Kidney epithelial cell (primary cell): ENCODE measurements at regions not wholly inside any gene's neighbourhood (a gene's known extent, or its start where the extent isn't known, plus 50 kb on each side); places are given as distances from the start of the nearest gene placed in this dataset.

ENCODE experiments used
- DNase-seq: peaks from one replicate; pipeline ENCODE4 v3.0.0-alpha.2; 2010; ENCODE audit warnings: low read depth
- H3K27me3 ChIP-seq: 2 replicates; pipeline ENCODE4 v1.6.0; 2011; ENCODE audit warnings: low read length; ENCODE audit not compliant: control insufficient read depth, insufficient read depth
- H3K36me3 ChIP-seq: 2 replicates; pipeline ENCODE4 v1.5.1; 2011; ENCODE audit warnings: low read length; ENCODE audit not compliant: control insufficient read depth, insufficient read depth
- H3K4me3 ChIP-seq: 2 replicates; pipeline ENCODE4 v1.5.1; 2011; ENCODE audit warnings: low read depth, mild to moderate bottlenecking, control low read depth, low read length
- TF ChIP-seq, protein P1 (sequence below): IDR thresholded peaks from 2 replicates; pipeline ENCODE4 v1.5.1; 2011; ENCODE audit warnings: mild to moderate bottlenecking, moderate library complexity, low read length, control low read depth, inconsistent platforms; ENCODE audit not compliant: insufficient read depth, poor library complexity, severe bottlenecking

DNA sequence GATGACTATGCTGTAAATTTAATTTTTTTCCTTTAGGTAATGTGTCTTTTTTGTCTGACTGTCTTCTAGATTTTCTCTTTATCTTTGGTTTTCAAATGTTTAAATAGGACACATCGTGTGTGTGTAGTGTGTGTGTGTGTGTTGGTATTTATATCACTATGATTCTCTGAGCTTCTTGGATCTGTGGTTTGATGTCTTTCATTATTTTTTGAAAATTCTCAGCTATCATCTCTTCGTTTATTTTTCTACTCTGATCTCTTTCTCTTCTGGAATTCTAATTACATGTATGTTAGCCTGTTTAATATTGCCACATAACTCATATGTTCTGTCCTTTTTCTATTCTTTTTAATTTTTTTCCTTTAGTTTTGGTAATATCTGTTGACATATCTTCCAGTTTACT, 73.5 kb upstream of the OR10AD1 start:
- TF ChIP-seq, protein P1, sequence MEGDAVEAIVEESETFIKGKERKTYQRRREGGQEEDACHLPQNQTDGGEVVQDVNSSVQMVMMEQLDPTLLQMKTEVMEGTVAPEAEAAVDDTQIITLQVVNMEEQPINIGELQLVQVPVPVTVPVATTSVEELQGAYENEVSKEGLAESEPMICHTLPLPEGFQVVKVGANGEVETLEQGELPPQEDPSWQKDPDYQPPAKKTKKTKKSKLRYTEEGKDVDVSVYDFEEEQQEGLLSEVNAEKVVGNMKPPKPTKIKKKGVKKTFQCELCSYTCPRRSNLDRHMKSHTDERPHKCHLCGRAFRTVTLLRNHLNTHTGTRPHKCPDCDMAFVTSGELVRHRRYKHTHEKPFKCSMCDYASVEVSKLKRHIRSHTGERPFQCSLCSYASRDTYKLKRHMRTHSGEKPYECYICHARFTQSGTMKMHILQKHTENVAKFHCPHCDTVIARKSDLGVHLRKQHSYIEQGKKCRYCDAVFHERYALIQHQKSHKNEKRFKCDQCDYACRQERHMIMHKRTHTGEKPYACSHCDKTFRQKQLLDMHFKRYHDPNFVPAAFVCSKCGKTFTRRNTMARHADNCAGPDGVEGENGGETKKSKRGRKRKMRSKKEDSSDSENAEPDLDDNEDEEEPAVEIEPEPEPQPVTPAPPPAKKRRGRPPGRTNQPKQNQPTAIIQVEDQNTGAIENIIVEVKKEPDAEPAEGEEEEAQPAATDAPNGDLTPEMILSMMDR, result no peak
- Histone ChIP-seq H3K36me3 (no peaks in the 10 kb centered on the region), H3K4me3 (no peak overlapping the region), H3K27me3 (no peaks in the 10 kb centered on the region)
- DNase-seq, result no peak

DNA sequence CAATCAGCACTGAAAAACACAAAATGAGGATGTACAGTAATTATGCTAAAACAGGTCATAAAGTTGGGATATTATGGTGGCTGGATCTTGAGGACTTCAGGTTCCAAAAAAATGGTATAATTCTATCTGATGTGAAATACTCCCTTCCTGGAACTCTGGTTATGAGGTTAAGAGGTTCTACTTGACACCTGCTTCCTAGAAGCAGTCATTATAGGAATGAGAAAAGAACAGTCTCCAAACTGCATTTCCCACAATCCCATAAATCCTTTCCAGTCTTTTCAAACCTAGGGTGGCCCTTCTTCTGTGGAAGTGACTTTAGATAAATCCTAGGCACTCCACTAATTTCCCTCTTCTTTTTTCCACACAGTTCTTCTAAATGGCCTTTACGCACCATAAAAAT, 63.7 kb upstream of the OR10AD1 start:
- DNase-seq, result no peak
- no peak overlapping the region for H3K4me3 ChIP-seq
- no peaks in the 10 kb centered on the region for H3K36me3 ChIP-seq
- TF ChIP-seq, protein P1, result no peak
- no peaks in the 10 kb centered on the region for H3K27me3 ChIP-seq

DNA sequence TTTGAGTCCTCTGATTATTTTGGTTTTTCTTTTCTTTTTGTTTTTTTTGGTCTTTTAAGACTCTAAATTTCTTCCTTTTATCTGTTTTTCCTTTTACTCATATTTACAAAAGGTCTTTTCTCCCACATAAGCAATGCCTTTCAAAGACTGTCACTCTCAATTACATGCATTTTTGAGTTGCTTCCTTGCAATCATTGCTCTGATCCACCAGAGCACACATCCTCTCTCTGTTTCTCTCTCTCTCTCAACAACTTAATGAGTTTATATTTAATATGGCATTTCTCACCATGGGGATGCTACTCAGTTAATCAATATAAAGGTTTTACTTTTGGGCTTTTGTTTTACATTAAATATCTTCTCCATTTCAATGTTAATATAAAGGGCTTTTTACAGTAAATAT, 62.7 kb upstream of the OR10AD1 start:
- TF ChIP-seq, protein P1, result no peak
- no peak overlapping the region for H3K4me3 ChIP-seq
- DNase-seq, result no peak
- no peaks in the 10 kb centered on the region for H3K36me3 ChIP-seq
- no peaks in the 10 kb centered on the region for H3K27me3 ChIP-seq

GRCh38 chr12:48263617-48264016, 60.5 kb upstream of the OR10AD1 start:
- TF ChIP-seq, protein P1, result no peak
- Histone ChIP-seq H3K4me3 (no peak overlapping the region), H3K27me3 (no peaks in the 10 kb centered on the region), H3K36me3 (no peaks in the 10 kb centered on the region)
- DNase-seq, result no peak

GRCh38 chr12:48261773-48262172, 58.7 kb upstream of the OR10AD1 start:
- no peaks in the 10 kb centered on the region for H3K27me3 ChIP-seq
- H3K4me3 ChIP-seq, result no peak overlapping the region
- DNase-seq, result no peak
- TF ChIP-seq, protein P1, result no peak
- no peaks in the 10 kb centered on the region for H3K36me3 ChIP-seq
